Esophagus muscularis mucosa (tissue), 4 donors: ENCODE measurements at regions not wholly inside any gene's neighbourhood (a gene's known extent, or its start where the extent isn't known, plus 50 kb on each side); places are given as distances from the start of the nearest gene placed in this dataset.

Experiments
- CTCF ChIP-seq, 3 experiments: fragments of 200-600 bp in 2 of 3; fragments of 450-650 bp in 1 of 3; sonication (generic) in 2 of 3; IDR thresholded peaks; one replicate each; pipeline ENCODE4 v1.5.1; 2017 to 2019; ENCODE audit warnings: antibody characterized with exemption in 3 of 3, mild to moderate bottlenecking in 2 of 3, moderate library complexity in 1 of 3
- EP300 ChIP-seq: sonication (generic); formaldehyde crosslinking; IDR thresholded peaks from one replicate; pipeline ENCODE4 v1.6.1; 2017; ENCODE audit warnings: antibody characterized with exemption
- POLR2A ChIP-seq: fragments of 450-650 bp; IDR thresholded peaks from one replicate; pipeline ENCODE4 v1.6.1; 2017; ENCODE audit warnings: antibody characterized with exemption, moderate library complexity, mild to moderate bottlenecking, low read depth
- POLR2AphosphoS5 ChIP-seq, 2 donors: sonication (generic); formaldehyde crosslinking; IDR thresholded peaks; one replicate each; pipeline ENCODE4 v1.6.1; 2017; ENCODE audit warnings: antibody characterized with exemption in 2 of 2

DNA sequence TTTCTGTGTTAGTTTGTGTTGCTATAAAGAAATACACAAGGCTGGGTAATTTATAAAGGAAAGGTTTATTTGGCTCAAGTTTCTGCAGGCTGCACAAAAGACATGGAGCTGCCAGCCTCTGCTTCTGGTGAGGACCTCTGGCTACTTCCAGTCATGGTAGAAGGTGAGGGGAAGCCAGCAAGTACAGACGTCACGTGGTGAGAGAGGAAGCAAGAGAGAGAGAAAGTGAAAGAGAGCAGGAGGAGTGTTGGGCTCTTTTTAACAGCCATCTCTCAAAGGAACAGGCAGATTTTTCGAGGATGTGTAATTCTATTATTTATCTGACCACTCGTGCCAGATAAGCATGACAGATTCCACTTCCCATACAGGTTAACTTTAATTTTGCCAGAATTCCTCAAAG lies 1199.1 kb downstream of the ADGRL3 start:
- TF ChIP-seq CTCF (IDR thresholded peaks at IDR 0.05) = no peak
- no peak for TF ChIP-seq POLR2A
- TF ChIP-seq POLR2AphosphoS5 (IDR thresholded peaks at IDR 0.05) = no peak
- no peak for TF ChIP-seq EP300
